HCT116 (cell line): ENCODE measurements at regions not wholly inside any gene's neighbourhood (a gene's known extent, or its start where the extent isn't known, plus 50 kb on each side); places are given as distances from the start of the nearest gene placed in this dataset.

ENCODE experiments used
- ATAC-seq: fragments of 200-7000 bp; cut with Tn5 transposase; 2 replicates; pipeline ENCODE4 v1.9.1; 2020; ENCODE audit warnings: mild to moderate bottlenecking, moderate library complexity
- BruUV-seq: library from RNA; stranded (reverse); fragments of 400-500 nt; replicated peaks from 2 replicates; lab custom pipeline; 2021; lab: Mats Ljungman, UMichigan
- CTCF ChIA-PET: fragments of 300-600 bp; sonication (Branson Sonifier 250); formaldehyde crosslinking; loops from one replicate; lab custom pipeline; 2021; ENCODE audit warnings: antibody characterized with exemption; lab: Charles Lee
- POLR2A ChIA-PET: fragments of 300-600, 350-600 bp; sonication (Branson Sonifier 250); formaldehyde crosslinking; loops from one replicate; lab custom pipeline; 2021; ENCODE audit warnings: antibody characterized with exemption; lab: Charles Lee
- RAD21 ChIA-PET, 2 experiments: fragments of 300-600 bp; sonication (Branson Sonifier 250); formaldehyde crosslinking; loops; one replicate each; lab custom pipeline; 2023; ENCODE audit warnings: low total read pairs in 2 of 2; ENCODE audit not compliant: uncharacterized antibody in 2 of 2, unreplicated experiment in 2 of 2, low non-redundant PET in 1 of 2; lab: Charles Lee
- DNase-seq: peaks from one replicate; pipeline ENCODE4 v3.0.0-alpha.2; 2010; ENCODE audit warnings: low read depth, low spot score
- H2AFZ ChIP-seq: fragments of 200-600 bp; shearing (Covaris generic), sonication (generic); 2 replicates; pipeline ENCODE4 v1.6.1; 2017; ENCODE audit warnings: low read depth, mixed run types, mixed read lengths, antibody characterized with exemption, low read length; ENCODE audit not compliant: poor library complexity, severe bottlenecking
- H3K27ac ChIP-seq: 2 replicates; pipeline ENCODE4 v1.5.1; 2012; ENCODE audit warnings: low read depth, low read length
- H3K27me3 ChIP-seq: fragments of 200-600 bp; sonication (generic); 2 replicates; pipeline ENCODE4 v1.6.1; 2016; ENCODE audit warnings: mixed run types, low read length, mixed read lengths; ENCODE audit not compliant: insufficient read depth
- H3K36me3 ChIP-seq, 2 experiments: fragments of 200-500 bp in 1 of 2; fragments of 200-600 bp in 1 of 2; sonication (Bioruptor generic) in 1 of 2; sonication (generic) in 1 of 2; 2 replicates each; pipeline versions ENCODE4 v1.5.1 to v1.6.1; 2014 to 2016; ENCODE audit warnings: low read length in 2 of 2, inconsistent platforms in 1 of 2, mixed read lengths in 1 of 2, mixed run types in 1 of 2; ENCODE audit not compliant: insufficient read depth in 2 of 2, control insufficient read depth in 1 of 2
- H3K4me1 ChIP-seq, 2 experiments: fragments of 200-600 bp in 1 of 2; sonication (generic) in 1 of 2; 2 replicates each; pipeline versions ENCODE4 v1.5.1 to v1.6.1; 2012 to 2017; ENCODE audit warnings: low read length in 2 of 2, inconsistent platforms in 1 of 2, mild to moderate bottlenecking in 1 of 2, mixed read lengths in 1 of 2, mixed run types in 1 of 2, moderate library complexity in 1 of 2; ENCODE audit not compliant: insufficient read depth in 2 of 2, control insufficient read depth in 1 of 2
- H3K4me2 ChIP-seq: fragments of 200-600 bp; sonication (generic); 2 replicates; pipeline ENCODE4 v1.6.1; 2017; ENCODE audit warnings: mixed run types, low read length, mixed read lengths
- H3K4me3 ChIP-seq, 2 experiments: fragments of 200-600 bp in 1 of 2; sonication (generic) in 1 of 2; replicated peaks in 1 of 2; 2 replicates each; pipeline ENCODE4 v1.5.1; 2011 to 2016; ENCODE audit warnings: low read length in 2 of 2, control low read depth in 1 of 2, low read depth in 1 of 2, mild to moderate bottlenecking in 1 of 2, mixed read lengths in 1 of 2, mixed run types in 1 of 2
- H3K79me2 ChIP-seq: fragments of 200-600 bp; sonication (generic); 2 replicates; pipeline ENCODE4 v1.6.1; 2017; ENCODE audit warnings: mild to moderate bottlenecking, mixed run types, low read length, moderate library complexity, mixed read lengths; ENCODE audit not compliant: insufficient read depth
- H3K9ac ChIP-seq: fragments of 200-600 bp; sonication (generic); 2 replicates; pipeline ENCODE4 v1.6.1; 2016; ENCODE audit warnings: low read length, mixed read lengths
- H3K9me2 ChIP-seq: fragments of 200-600 bp; sonication (generic), shearing (Covaris generic); 2 replicates; pipeline ENCODE4 v1.6.1; 2017; ENCODE audit warnings: mixed run types, mild to moderate bottlenecking, moderate library complexity; ENCODE audit not compliant: insufficient read depth
- H3K9me3 ChIP-seq, 2 experiments: fragments of 200-500 bp in 1 of 2; fragments of 200-600 bp in 1 of 2; sonication (Bioruptor generic) in 1 of 2; sonication (generic) in 1 of 2; 2 replicates each; pipeline ENCODE4 v1.6.1; 2014 to 2017; ENCODE audit warnings: low read length in 2 of 2, mixed read lengths in 2 of 2, inconsistent platforms in 1 of 2, low read depth in 1 of 2, mild to moderate bottlenecking in 1 of 2, mixed run types in 1 of 2, moderate library complexity in 1 of 2; ENCODE audit not compliant: control insufficient read depth in 1 of 2, insufficient read depth in 1 of 2
- H4K20me1 ChIP-seq: fragments of 200-600 bp; sonication (generic), shearing (Covaris generic); 2 replicates; pipeline ENCODE4 v1.6.1; 2017; ENCODE audit warnings: mixed run types, mild to moderate bottlenecking, moderate library complexity; ENCODE audit not compliant: insufficient read depth
- CEBPB ChIP-seq: IDR thresholded peaks from 2 replicates; pipeline ENCODE4 v1.6.1; 2012; ENCODE audit warnings: low read depth
- EGR1 ChIP-seq: IDR thresholded peaks from 2 replicates; pipeline ENCODE4 v1.6.1; 2012; ENCODE audit warnings: low read depth
- EZH2 ChIP-seq: fragments of 200-600 bp; sonication (generic); IDR thresholded peaks from 2 replicates; pipeline ENCODE4 v1.6.1; 2017; ENCODE audit warnings: antibody characterized with exemption, mixed run types
- EZH2phosphoT487 ChIP-seq: fragments of 200-600 bp; IDR thresholded peaks from 2 replicates; pipeline ENCODE4 v1.6.1; 2018; ENCODE audit warnings: antibody characterized with exemption, borderline replicate concordance
- FOSL1 ChIP-seq: IDR thresholded peaks from 2 replicates; pipeline ENCODE4 v1.6.1; 2012; ENCODE audit warnings: low read depth
- JUND ChIP-seq: IDR thresholded peaks from 2 replicates; pipeline ENCODE4 v1.6.1; 2012
- POLR2A ChIP-seq: IDR thresholded peaks from 2 replicates; pipeline ENCODE4 v1.7.0; 2011; ENCODE audit warnings: borderline replicate concordance; ENCODE audit not compliant: insufficient read depth, insufficient read length; ENCODE audit errors: extremely low read depth
- POLR2AphosphoS5 ChIP-seq: IDR thresholded peaks from 2 replicates; pipeline ENCODE4 v1.6.1; 2011; ENCODE audit warnings: mild to moderate bottlenecking, low read depth, low read length, moderate library complexity
- RAD21 ChIP-seq: IDR thresholded peaks from 2 replicates; pipeline ENCODE4 v1.6.1; 2012; ENCODE audit warnings: low read depth, mild to moderate bottlenecking
- SP1 ChIP-seq: IDR thresholded peaks from 2 replicates; pipeline ENCODE4 v1.6.1; 2012; ENCODE audit warnings: low read depth
- SRF ChIP-seq: IDR thresholded peaks from 2 replicates; pipeline ENCODE4 v1.6.1; 2012; ENCODE audit warnings: low read depth
- TCF7L2 ChIP-seq: IDR thresholded peaks from 2 replicates; pipeline ENCODE4 v1.7.0; 2011; ENCODE audit warnings: borderline replicate concordance, inconsistent platforms; ENCODE audit not compliant: insufficient read depth, insufficient read length; ENCODE audit errors: extremely low read depth
- YY1 ChIP-seq: IDR thresholded peaks from 2 replicates; pipeline ENCODE4 v1.6.1; 2011; ENCODE audit warnings: low read length, low read depth, moderate library complexity, mild to moderate bottlenecking; ENCODE audit not compliant: insufficient replicate concordance; ENCODE audit errors: extremely low read depth
- ZNF274 ChIP-seq: fragments of 200-500 bp; sonication (Bioruptor generic); IDR thresholded peaks from 2 replicates; pipeline ENCODE4 v1.6.1; 2014; ENCODE audit warnings: mild to moderate bottlenecking, low read depth, low read length, inconsistent platforms
- intact Hi-C: fragments of 100-400 bp; cut with micrococcal nuclease; formaldehyde crosslinking; loops from 2 replicates; pipeline ENCODE4 v1.10.0; 2022
- TF ChIP-seq, protein P1 (sequence below): IDR thresholded peaks from 2 replicates; pipeline ENCODE4 v1.6.1; 2012; ENCODE audit warnings: low read depth
- TF ChIP-seq, protein P2 (sequence below): IDR thresholded peaks from 2 replicates; pipeline ENCODE4 v1.6.1; 2012

GRCh38 chr1:83114136-83114834 is 884.6 kb downstream of the TTLL7 start:
- BruUV-seq = no TSS peak
- no peak for TF ChIP-seq RAD21
- no peak for TF ChIP-seq JUND
- TF ChIP-seq EZH2 = no peak
- no peak for TF ChIP-seq POLR2AphosphoS5
- TF ChIP-seq, all 23 proteins: peak for 0
- Histone ChIP-seq H3K27me3 (no peaks in the 10 kb centered on the region), H3K79me2 (no peaks in the 10 kb centered on the region), H3K9me2 (no peaks in the 10 kb centered on the region), H2AFZ (no peak overlapping the region), H3K4me3 (no peak overlapping the region), H3K9me3 (no peaks in the 10 kb centered on the region; a peak in 1 of 4 replicates), H3K9ac (no peak overlapping the region), H4K20me1 (no peaks in the 10 kb centered on the region), H3K36me3 (no peaks in the 10 kb centered on the region), H3K4me2 (no peak overlapping the region), H3K4me1 (no peaks in the 10 kb centered on the region), H3K27ac (no peak overlapping the region)
- ChIA-PET RAD21 (no interaction called here), CTCF (no interaction called here), POLR2A (no interaction called here)
- intact Hi-C loops = no loop called here
- ATAC-seq (no peak), DNase-seq (no peak)

DNA sequence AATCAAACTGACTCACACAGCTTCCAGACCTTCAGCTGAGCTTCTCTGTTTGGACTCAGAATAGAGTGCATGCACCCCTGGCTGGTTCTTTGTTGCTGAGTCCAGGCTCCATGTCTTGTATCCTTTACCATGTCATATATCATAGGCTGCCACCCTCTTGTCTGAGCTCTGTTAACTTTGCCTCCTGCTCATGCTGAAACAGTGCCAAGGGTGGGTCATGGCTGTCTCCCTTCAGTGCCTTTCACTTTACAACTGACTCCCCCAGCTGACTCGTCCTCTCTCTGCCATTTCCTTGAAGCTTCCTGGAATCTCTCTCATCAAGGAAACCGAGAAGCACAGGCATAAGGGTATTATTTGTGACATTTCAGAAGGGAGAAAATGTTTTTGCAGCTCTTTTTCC is 885.3 kb downstream of the TTLL7 start:
- intact Hi-C loops = no loop called here
- H3K27me3 ChIP-seq = no peaks in the 10 kb centered on the region
- no peaks in the 10 kb centered on the region for H3K9me2 ChIP-seq
- no peak overlapping the region for H3K4me3 ChIP-seq
- no peaks in the 10 kb centered on the region for H3K4me1 ChIP-seq
- CTCF ChIA-PET = no interaction called here
- no peaks in the 10 kb centered on the region for H3K36me3 ChIP-seq
- no peak for DNase-seq
- H4K20me1 ChIP-seq = no peaks in the 10 kb centered on the region
- H3K27ac ChIP-seq = no peak overlapping the region
- no peaks in the 10 kb centered on the region; a peak in 1 of 4 replicates for H3K9me3 ChIP-seq
- H3K9ac ChIP-seq = no peak overlapping the region
- RAD21 ChIA-PET = no interaction called here
- H3K79me2 ChIP-seq = no peaks in the 10 kb centered on the region
- POLR2A ChIA-PET = no interaction called here
- ATAC-seq = no peak
- BruUV-seq = no TSS peak
- H3K4me2 ChIP-seq = no peak overlapping the region
- H2AFZ ChIP-seq = no peak overlapping the region
- TF ChIP-seq POLR2AphosphoS5 (no peak), RAD21 (no peak), EGR1 (no peak), EZH2phosphoT487 (no peak), TCF7L2 (no peak), FOSL1 (no peak), CEBPB (no peak), ZNF274 (no peak), SRF (no peak), YY1 (no peak), SP1 (no peak), POLR2A (no peak)
- TF ChIP-seq, protein P1, sequence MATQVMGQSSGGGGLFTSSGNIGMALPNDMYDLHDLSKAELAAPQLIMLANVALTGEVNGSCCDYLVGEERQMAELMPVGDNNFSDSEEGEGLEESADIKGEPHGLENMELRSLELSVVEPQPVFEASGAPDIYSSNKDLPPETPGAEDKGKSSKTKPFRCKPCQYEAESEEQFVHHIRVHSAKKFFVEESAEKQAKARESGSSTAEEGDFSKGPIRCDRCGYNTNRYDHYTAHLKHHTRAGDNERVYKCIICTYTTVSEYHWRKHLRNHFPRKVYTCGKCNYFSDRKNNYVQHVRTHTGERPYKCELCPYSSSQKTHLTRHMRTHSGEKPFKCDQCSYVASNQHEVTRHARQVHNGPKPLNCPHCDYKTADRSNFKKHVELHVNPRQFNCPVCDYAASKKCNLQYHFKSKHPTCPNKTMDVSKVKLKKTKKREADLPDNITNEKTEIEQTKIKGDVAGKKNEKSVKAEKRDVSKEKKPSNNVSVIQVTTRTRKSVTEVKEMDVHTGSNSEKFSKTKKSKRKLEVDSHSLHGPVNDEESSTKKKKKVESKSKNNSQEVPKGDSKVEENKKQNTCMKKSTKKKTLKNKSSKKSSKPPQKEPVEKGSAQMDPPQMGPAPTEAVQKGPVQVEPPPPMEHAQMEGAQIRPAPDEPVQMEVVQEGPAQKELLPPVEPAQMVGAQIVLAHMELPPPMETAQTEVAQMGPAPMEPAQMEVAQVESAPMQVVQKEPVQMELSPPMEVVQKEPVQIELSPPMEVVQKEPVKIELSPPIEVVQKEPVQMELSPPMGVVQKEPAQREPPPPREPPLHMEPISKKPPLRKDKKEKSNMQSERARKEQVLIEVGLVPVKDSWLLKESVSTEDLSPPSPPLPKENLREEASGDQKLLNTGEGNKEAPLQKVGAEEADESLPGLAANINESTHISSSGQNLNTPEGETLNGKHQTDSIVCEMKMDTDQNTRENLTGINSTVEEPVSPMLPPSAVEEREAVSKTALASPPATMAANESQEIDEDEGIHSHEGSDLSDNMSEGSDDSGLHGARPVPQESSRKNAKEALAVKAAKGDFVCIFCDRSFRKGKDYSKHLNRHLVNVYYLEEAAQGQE = no peak
- TF ChIP-seq, protein P2, sequence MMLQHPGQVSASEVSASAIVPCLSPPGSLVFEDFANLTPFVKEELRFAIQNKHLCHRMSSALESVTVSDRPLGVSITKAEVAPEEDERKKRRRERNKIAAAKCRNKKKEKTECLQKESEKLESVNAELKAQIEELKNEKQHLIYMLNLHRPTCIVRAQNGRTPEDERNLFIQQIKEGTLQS = no peak
